ENCODE measurements at regions not wholly inside any gene's neighbourhood (a gene's known extent, or its start where the extent isn't known, plus 50 kb on each side); places are given as distances from the start of the nearest gene placed in this dataset.

DNA sequence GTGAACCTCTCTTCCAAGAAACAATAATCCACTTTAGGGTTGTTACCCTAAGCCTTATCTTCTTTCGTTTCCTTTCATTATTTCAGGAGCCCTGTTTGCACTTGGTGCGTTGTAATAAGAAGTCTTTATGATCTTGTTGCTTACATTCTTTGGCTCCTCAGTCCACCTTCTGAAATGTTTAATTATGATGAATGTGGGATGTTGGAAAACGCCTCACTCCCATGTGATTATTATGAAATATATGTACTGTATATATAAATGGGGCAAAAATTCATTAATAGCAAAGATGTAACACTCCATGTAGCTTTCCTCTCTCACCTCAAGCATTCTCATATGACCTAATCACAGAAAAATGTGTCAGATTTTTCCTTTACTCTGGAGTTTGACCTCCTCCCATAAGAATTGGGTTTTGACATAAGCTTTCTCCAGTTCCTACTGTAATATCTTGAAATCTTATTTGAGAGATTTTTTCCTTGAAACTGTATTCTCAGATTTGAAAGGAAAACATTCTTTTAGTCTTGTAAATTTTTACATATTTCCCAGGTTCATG, 397.2 kb upstream of the FANCL start:
- no peak for DNase-seq
- no peaks in the 10 kb centered on the region for H3K27me3 ChIP-seq
- H3K9me3 ChIP-seq = no peaks in the 10 kb centered on the region
- intact Hi-C loops (cut with DNase I) = no loop called here
- no peak for TF ChIP-seq CTCF (IDR thresholded peaks at IDR 0.05)
- H3K4me3 ChIP-seq = no peak overlapping the region
- H3K9ac ChIP-seq (ENCODE audit: low read depth in 2 of 2, low read length in 2 of 2) = no peak overlapping the region
- no peak overlapping the region for H3K27ac ChIP-seq
- no peaks in the 10 kb centered on the region for H3K36me3 ChIP-seq
- H3K4me1 ChIP-seq = no peaks in the 10 kb centered on the region

GRCh38 chr2:58636872-58637271, 395.7 kb upstream of the FANCL start:
- Histone ChIP-seq H3K9ac (ENCODE audit: low read depth in 2 of 2, low read length in 2 of 2) (no peak overlapping the region), H3K27ac (no peak overlapping the region), H3K9me3 (no peaks in the 10 kb centered on the region), H3K27me3 (no peaks in the 10 kb centered on the region), H3K36me3 (no peaks in the 10 kb centered on the region), H3K4me3 (no peak overlapping the region), H3K4me1 (no peaks in the 10 kb centered on the region)
- intact Hi-C loops (cut with DNase I) = no loop called here
- no peak for TF ChIP-seq CTCF (IDR thresholded peaks at IDR 0.05)
- DNase-seq = no peak

- Histone ChIP-seq H3K9me3 (no peaks in the 10 kb centered on the region), H3K27ac (no peak overlapping the region), H3K4me1 (no peaks in the 10 kb centered on the region), H3K36me3 (no peaks in the 10 kb centered on the region), H3K4me3 (no peak overlapping the region), H3K27me3 (no peaks in the 10 kb centered on the region), H3K9ac (ENCODE audit: low read depth in 2 of 2, low read length in 2 of 2) (no peak overlapping the region)
- intact Hi-C loops (cut with DNase I) = no loop called here
- DNase-seq = no peak
- TF ChIP-seq CTCF (IDR thresholded peaks at IDR 0.05) = no peak
These were observed 394.8 kb upstream of the FANCL start for GRCh38 chr2:58635801-58636375.

DNA sequence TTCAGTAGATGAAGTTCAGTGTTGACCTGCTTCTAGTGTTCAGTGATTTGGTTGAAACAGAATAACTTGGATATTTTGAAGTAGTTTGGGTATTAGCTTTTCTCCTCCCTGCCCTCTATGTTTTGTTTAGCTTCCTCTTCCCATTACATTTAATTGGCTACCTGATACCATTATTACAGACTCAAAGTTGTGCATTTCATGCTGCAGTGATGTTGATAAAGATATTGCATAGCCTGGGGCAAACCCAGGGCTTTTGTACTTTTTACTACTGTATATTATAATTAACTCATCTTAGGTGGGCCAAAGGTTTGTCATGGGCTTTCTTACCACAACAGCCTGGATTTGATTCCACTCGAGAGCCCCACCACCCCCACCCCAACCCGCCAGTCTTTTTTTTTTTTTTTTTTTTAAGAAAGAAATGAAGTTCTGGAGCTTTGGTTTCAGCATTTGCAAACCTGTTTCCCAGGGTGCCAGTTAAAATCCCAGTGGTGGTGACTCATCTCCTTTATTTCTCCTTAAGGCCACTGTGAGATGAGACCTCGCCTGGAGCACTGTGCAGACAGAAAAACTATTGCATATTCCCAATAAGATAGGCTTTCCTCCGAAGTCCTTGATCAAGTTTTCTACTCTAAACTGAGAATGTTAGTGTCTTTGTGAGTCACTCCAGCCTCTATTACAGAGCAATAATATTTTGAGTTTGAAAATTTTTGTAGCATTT, 393.7 kb upstream of the FANCL start:
- Histone ChIP-seq H3K27me3 (no peaks in the 10 kb centered on the region), H3K4me1 (no peaks in the 10 kb centered on the region), H3K9me3 (no peaks in the 10 kb centered on the region), H3K9ac (ENCODE audit: low read depth in 2 of 2, low read length in 2 of 2) (no peak overlapping the region), H3K27ac (no peak overlapping the region), H3K36me3 (no peaks in the 10 kb centered on the region), H3K4me3 (no peak overlapping the region)
- TF ChIP-seq CTCF (IDR thresholded peaks at IDR 0.05) = no peak
- intact Hi-C loops (cut with DNase I) = no loop called here
- no peak for DNase-seq

GRCh38 chr2:58633613-58634365, 392.7 kb upstream of the FANCL start:
- intact Hi-C loops (cut with DNase I) = no loop called here
- no peak for DNase-seq
- H3K4me3 ChIP-seq = no peak overlapping the region
- no peak overlapping the region for H3K9ac ChIP-seq (ENCODE audit: low read depth in 2 of 2, low read length in 2 of 2)
- H3K9me3 ChIP-seq = no peaks in the 10 kb centered on the region
- H3K27me3 ChIP-seq = no peaks in the 10 kb centered on the region
- no peaks in the 10 kb centered on the region for H3K36me3 ChIP-seq
- H3K4me1 ChIP-seq = no peaks in the 10 kb centered on the region
- H3K27ac ChIP-seq = no peak overlapping the region
- TF ChIP-seq CTCF (IDR thresholded peaks at IDR 0.05) = no peak
